M059J (cell line): ENCODE measurements at regions not wholly inside any gene's neighbourhood (a gene's known extent, or its start where the extent isn't known, plus 50 kb on each side); places are given as distances from the start of the nearest gene placed in this dataset.

ENCODE experiments used
- DNase-seq: peaks from one replicate; pipeline ENCODE4 v3.0.0-alpha.2; 2012; ENCODE audit warnings: low read depth

- DNase-seq, result no peak
Measured at GRCh38 chr10:29151005-29151404, 137.9 kb upstream of the LYZL1 start.

GRCh38 chr10:29157321-29157720, 131.5 kb upstream of the LYZL1 start:
- no peak for DNase-seq

GRCh38 chr10:29158066-29158465, 130.8 kb upstream of the LYZL1 start:
- no peak for DNase-seq

GRCh38 chr10:29160150-29160617, 128.7 kb upstream of the LYZL1 start:
- peak; percentile 92 for DNase-seq

- peak; percentile 83 for DNase-seq
Measured at GRCh38 chr10:29163746-29164145, 125.1 kb upstream of the LYZL1 start.

GRCh38 chr10:29166713-29167112, 122.2 kb upstream of the LYZL1 start:
- DNase-seq, result no peak

- no peak for DNase-seq
Measured at GRCh38 chr10:29169021-29169420, 119.8 kb upstream of the LYZL1 start.

GRCh38 chr10:29171717-29172116, 117.2 kb upstream of the LYZL1 start:
- no peak for DNase-seq

- DNase-seq, result peak; percentile 33
Measured at GRCh38 chr10:29174389-29174788, 114.5 kb upstream of the LYZL1 start.

GRCh38 chr10:29176845-29177832, 111.7 kb upstream of the LYZL1 start:
- peak; percentile 10 for DNase-seq

GRCh38 chr10:29181936-29182335, 106.9 kb upstream of the LYZL1 start:
- no peak for DNase-seq

GRCh38 chr10:29183301-29183945, 105.4 kb upstream of the LYZL1 start:
- DNase-seq, result no peak

- no peak for DNase-seq
Measured at GRCh38 chr10:29184205-29185000, 104.5 kb upstream of the LYZL1 start.

GRCh38 chr10:29185050-29185449, 103.8 kb upstream of the LYZL1 start:
- DNase-seq, result no peak

GRCh38 chr10:29186221-29186620, 102.6 kb upstream of the LYZL1 start:
- DNase-seq, result peak; percentile 45

- DNase-seq, result peak; percentile 58
Measured at GRCh38 chr10:29189256-29189655, 99.6 kb upstream of the LYZL1 start.

- no peak for DNase-seq
Measured at GRCh38 chr10:29191674-29192073, 97.2 kb upstream of the LYZL1 start.

- no peak for DNase-seq
Measured at GRCh38 chr10:29199339-29199738, 89.5 kb upstream of the LYZL1 start.

- DNase-seq, result peak; percentile 12
Measured at GRCh38 chr10:29199941-29200679, 88.8 kb upstream of the LYZL1 start.

- DNase-seq, result no peak
Measured at GRCh38 chr10:29202386-29202940, 86.4 kb upstream of the LYZL1 start.

GRCh38 chr10:29203432-29203831, 85.4 kb upstream of the LYZL1 start:
- no peak for DNase-seq
